Sciatic nerve (tissue), 2 donors: ENCODE measurements at regions not wholly inside any gene's neighbourhood (a gene's known extent, or its start where the extent isn't known, plus 50 kb on each side); places are given as distances from the start of the nearest gene placed in this dataset.

Experiments used
- ATAC-seq: fragments of 200-7000 bp; cut with Tn5 transposase; one replicate; pipeline ENCODE4 v1.9.1; 2020; ENCODE audit warnings: mild to moderate bottlenecking, moderate library complexity
- DNase-seq: peaks from one replicate; pipeline ENCODE4 v3.0.0-alpha.2; 2020; ENCODE audit warnings: low spot score
- intact Hi-C: fragments of 100-400 bp; cut with DNase I; formaldehyde crosslinking; loops from one replicate; pipeline ENCODE4 v1.14.2; 2022
- donor health status: DM: no; HTN: no; CAD: no.
- donor health status: DM: no; HTN: no; CAD: no.

DNA sequence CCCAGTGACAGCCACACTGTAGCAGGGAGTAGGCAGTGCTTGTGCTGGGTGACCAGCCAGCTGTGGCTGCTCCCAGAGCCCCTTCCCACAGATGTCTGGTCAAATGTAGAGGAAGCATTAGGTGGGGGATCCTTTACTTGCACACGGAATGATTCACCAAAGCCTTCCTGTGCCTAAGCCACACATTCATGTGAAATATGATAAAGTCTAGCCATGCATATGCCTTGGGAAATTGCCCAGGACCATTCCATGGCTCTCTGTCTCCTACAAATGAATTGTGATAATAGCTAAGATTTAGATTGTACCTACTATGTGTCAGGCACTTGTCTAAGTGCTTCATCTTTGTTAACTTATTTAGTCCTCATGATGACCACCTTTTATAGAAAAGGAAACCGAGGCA is 217.5 kb upstream of the E2F8 start:
- DNase-seq: no peak
- intact Hi-C loops: no loop called here
- no peak for ATAC-seq

DNA sequence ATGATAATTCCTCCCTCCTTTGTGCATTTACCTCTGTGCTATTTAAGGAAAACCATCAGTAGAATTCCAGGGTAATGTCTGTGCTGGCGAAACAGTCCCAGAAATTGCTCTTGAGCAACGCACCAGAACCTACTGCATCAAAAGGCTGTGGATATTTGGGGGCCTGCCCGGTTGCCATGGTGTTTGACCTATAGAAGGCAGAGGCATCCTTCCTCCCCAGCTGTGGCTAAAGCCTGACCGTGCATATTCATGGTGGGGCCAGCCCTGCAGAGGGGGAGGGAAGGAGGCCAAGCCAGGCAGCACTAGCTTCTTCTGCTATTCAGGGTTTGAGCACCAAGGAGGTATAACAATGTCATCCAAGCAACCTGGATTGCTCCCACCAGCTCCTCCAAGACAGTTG is 215.0 kb upstream of the E2F8 start:
- ATAC-seq: no peak
- DNase-seq: no peak
- intact Hi-C loops: no loop called here

GRCh38 chr11:19453651-19454257 is 213.0 kb upstream of the E2F8 start:
- DNase-seq (no peak), ATAC-seq (peak; percentile 66)
- intact Hi-C loops: no loop called here

DNA sequence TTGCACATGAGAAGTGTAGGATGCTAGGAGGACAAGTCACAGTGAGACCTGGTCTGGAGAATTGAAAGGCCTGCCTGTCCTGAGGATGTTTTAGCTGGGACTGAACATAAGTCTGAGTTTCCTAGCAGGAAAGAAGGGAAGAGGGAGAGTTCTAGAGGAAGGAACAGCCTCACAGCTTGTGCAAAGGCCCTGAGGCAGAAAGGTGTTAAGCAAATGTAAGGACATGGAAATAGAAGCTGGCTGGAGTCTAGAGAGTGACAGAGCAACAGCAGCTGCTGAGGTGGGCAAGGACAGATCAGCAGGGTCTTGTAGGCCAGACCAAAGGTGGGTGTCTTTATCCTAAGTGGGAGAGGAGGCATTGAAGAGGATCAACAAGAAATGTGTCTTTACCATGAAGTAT is 210.9 kb upstream of the E2F8 start:
- ATAC-seq: no peak
- intact Hi-C loops: no loop called here

GRCh38 chr11:19450282-19450681 is 209.5 kb upstream of the E2F8 start:
- DNase-seq: no peak
- intact Hi-C loops: no loop called here

More for the DNA sequence above, 210.9 kb upstream of the E2F8 start:
- DNase-seq: no peak

DNA sequence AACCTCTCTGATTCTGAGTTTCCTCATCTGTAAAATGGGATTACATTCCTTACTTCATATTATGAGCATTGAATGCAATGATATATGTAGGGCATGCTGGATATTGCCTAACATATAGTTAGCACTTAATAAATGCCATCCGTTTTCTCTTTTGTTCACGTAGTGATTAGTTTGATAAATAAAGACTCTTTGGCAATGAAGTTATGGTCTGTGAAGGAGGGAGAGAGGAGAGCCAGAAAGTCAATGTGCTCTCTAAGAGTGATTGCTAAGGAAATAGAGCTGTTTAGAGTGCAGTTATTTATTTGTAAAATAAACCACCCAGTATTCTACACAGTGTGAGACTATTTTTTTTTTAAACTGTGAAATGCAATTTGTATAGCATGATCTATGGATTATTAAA is 207.9 kb upstream of the E2F8 start:
- ATAC-seq: no peak
- DNase-seq: no peak
- intact Hi-C loops: no loop called here

More at GRCh38 chr11:19450282-19450681, 209.5 kb upstream of the E2F8 start:
- no peak for ATAC-seq

- no peak for ATAC-seq
- intact Hi-C loops: no loop called here
- no peak for DNase-seq
Observed at GRCh38 chr11:19447150-19447566, 206.4 kb upstream of the E2F8 start.

DNA sequence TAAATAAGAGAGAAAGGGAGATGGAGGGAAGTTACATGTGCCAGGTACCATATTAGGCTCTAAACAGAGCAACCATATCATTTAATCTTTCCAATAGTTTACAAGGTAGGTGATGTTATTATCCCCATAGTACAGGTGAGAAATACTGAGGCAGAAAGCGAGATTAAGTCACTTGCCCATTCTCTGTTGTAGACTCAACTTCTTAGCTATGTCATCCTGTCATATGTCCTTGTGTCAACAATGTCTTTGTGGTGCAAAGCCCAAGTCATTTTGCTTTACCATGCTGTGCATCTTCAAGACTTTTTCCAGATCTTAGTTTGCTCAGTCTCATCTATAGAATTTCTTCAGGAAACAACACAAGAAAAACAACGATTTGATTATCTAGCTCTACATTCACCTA is 205.0 kb upstream of the E2F8 start:
- intact Hi-C loops: no loop called here
- DNase-seq: no peak
- no peak for ATAC-seq

DNA sequence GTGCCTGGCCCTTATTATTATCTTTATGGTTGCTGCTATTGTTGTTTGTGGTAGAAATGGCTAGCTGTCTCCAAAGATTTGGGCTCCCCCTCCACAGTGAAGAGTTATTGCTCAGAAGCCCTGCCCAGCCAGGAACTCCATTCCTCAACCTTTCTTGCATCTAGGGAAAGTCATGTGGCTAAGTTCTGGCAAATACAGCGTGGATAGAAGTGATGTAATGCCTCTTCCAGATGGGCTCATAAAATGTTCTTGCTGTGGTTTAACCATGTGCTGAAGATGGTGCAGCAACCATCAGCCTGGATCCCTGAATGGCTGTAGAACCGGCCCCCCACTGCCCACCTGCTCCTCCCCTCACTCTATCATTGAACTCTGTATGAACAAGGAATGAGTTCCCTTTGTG is 203.5 kb upstream of the E2F8 start:
- no peak for DNase-seq
- peak; percentile 52 for ATAC-seq
- intact Hi-C loops: no loop called here

DNA sequence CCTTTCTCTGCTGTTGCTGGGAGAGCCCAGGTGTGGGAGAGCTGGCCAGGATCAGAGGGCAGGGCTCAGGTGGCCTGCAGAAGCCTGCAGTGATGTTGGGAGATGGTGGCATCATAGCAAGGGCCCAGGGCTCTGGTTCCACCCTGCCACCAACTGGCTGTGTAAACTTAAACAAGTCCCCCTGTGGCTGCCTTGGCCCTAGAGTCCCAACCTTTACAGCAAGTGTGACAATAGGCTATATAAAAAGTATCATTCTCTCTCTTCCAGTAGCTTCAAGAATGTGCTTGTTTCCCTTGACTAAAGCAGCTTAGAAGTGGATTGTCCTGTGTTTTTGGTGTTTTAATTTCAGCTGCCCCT is 201.8 kb upstream of the E2F8 start:
- DNase-seq (no peak), ATAC-seq (no peak)
- intact Hi-C loops: no loop called here

DNA sequence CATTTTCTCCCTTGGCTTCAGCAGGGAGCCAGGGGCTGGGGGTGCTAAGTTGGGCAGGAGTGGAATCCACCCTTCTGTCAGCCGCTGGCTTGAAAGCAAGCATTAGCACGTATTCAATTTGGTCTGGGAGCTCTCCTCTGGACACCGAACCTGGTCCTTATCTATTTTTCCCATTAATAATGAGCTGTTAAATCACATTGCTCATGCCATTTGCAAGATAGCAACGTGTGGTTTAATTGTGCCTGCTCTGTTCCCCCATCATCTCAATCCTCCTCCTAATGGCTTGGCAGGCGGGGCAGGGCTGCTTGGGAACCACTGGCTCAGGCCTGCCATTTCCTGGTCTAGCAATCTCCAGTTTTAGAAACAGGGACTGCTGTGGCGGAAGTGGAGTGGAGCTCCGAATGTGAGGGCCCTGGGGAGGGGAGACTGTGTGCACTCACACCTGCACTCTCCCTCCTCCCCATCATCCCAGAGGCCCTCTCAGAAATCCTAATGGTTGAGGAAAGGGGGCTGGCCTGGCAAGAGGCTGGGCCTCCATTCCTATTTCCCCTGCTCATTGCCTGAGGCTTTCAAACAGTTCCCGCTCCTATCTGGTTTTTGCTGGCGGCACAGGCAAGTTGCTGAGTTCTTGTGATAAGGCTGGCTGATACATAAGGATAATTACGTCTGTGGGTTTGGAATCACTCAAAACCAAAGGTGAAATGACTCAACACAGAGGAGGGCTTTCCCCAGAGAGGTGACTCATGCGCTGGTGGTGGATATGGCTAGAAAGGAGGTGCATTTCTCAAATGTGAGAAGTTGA is 201.2 kb upstream of the E2F8 start:
- DNase-seq (no peak), ATAC-seq (peak; percentile 83)
- intact Hi-C loops: no loop called here

DNA sequence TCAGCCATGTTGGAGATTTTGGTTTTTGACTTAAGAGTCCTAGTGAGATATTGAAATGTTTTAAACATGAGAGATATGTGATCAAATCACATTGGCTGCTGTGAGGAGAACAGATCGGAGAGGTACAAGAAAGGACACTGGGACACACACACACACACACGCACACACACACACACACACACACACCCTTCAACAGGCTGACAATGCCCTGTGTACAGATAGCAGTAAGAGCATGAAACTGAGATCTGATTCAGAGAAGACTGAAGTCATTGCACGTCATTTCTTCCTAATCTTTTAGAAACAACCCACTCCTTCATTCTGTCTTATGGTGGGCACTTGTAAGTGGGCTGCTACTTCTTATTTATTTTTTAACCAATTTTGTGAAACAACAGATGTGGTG is 200.5 kb upstream of the E2F8 start:
- DNase-seq: no peak
- intact Hi-C loops: no loop called here
- no peak for ATAC-seq

GRCh38 chr11:19437760-19438159 is 197.0 kb upstream of the E2F8 start:
- ATAC-seq: no peak
- DNase-seq: no peak
- intact Hi-C loops: no loop called here

- no peak for ATAC-seq
- intact Hi-C loops: no loop called here
- no peak for DNase-seq
Observed at GRCh38 chr11:19436932-19437331, 196.2 kb upstream of the E2F8 start.

GRCh38 chr11:19435306-19435989 is 194.7 kb upstream of the E2F8 start:
- DNase-seq (no peak), ATAC-seq (no peak)
- intact Hi-C loops: no loop called here

GRCh38 chr11:19433791-19434190 is 193.0 kb upstream of the E2F8 start:
- DNase-seq: no peak
- intact Hi-C loops: no loop called here
- ATAC-seq: no peak

- intact Hi-C loops: no loop called here
- DNase-seq (no peak), ATAC-seq (peak; percentile 28)
Observed at GRCh38 chr11:19433367-19433766, 192.6 kb upstream of the E2F8 start.

DNA sequence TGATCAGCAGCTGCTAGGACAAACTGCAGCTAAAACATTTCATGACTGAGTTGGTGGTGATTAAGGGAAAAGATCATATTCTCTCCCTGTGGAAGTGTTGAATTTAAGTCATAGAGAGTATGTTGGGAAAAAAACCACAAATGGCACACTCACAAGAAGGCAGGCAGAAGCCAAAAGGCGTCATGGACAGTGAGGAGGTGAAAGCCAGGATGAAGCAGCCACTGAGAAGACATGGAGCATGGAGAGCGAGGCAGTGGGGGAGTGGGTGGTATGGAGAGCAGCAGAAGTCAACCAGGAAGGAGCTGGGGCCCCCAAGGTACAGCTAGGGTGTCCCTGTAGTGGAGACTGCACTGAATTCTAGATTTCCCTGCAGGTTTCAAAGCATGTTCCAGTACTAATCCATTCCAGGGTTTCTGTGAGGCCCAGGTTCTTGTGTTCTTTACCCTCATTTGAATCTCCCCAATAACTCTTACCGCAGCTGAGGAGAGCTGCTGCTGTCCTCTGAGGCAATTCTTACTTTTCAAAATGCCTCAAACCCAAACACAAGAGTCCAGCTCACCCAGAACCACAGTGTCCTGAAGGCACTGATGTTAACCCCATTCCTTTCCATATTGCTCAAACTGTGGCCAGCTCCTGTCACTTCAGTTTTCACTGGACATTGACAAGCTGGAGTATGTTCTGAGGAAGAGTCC is 191.8 kb upstream of the E2F8 start:
- ATAC-seq (peak; percentile 90), DNase-seq (no peak)
- intact Hi-C loops: no loop called here

DNA sequence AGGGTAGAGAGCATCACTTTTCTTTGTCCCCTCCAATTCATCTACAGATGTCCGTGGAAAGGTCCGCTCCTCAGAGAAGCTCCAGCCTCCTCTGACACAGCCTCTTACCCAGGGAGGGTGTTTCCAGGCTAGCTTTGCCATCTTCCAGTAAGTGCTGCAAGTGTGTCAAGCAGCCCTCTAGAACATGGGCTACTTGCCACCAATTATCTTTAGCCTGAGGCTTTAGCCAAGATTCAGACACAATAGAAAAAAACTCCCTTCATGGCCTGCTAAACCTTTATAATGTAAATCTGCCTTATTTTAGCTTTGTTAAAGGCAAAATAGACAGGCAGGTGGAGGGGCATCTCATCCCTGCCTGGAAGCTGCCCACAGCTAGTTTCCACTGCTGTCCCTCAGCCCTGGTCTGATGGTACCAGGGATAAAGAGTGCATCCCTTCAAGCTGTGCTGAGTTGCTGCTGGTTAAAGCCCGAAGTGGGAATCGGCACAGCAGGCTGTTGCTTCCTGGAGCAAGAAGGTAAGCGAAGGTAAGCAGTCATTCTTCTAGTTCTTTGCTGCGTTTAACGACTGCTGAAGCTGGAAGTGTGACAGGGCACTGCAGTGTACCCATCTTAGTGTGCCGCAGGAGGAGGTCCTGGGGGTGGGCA is 190.1 kb upstream of the E2F8 start:
- no peak for ATAC-seq
- no peak for DNase-seq
- intact Hi-C loops: no loop called here
